Panc1 (cell line): ENCODE measurements at regions not wholly inside any gene's neighbourhood (a gene's known extent, or its start where the extent isn't known, plus 50 kb on each side); places are given as distances from the start of the nearest gene placed in this dataset.

ENCODE experiments used
- ATAC-seq: fragments of 200-7000 bp; cut with Tn5 transposase; 2 replicates; pipeline ENCODE4 v1.9.1; 2020; ENCODE audit warnings: mild to moderate bottlenecking, moderate library complexity
- BruUV-seq: library from RNA; stranded (reverse); fragments of 400-500 nt; replicated peaks from 2 replicates; lab custom pipeline; 2021; lab: Mats Ljungman, UMichigan
- CTCF ChIA-PET: fragments of 300-600 bp; sonication (Branson Sonifier 250); formaldehyde crosslinking; loops from one replicate; lab custom pipeline; 2022; ENCODE audit warnings: antibody characterized with exemption; lab: Charles Lee
- POLR2A ChIA-PET: fragments of 300-600 bp; sonication (Branson Sonifier 250); formaldehyde crosslinking; loops from one replicate; lab custom pipeline; 2022; ENCODE audit warnings: antibody characterized with exemption; lab: Charles Lee
- DNase-seq: peaks from one replicate; pipeline ENCODE4 v3.0.0-alpha.2; 2010; ENCODE audit warnings: low read depth, low spot score
- H3K27ac ChIP-seq: 2 replicates; pipeline ENCODE4 v1.5.1; 2011; ENCODE audit warnings: mild to moderate bottlenecking, low read length, inconsistent platforms
- H3K27me3 ChIP-seq: fragments of 200-500 bp; sonication (Bioruptor generic); 2 replicates; pipeline ENCODE4 v1.6.0; 2014; ENCODE audit warnings: low read length, inconsistent platforms; ENCODE audit not compliant: control insufficient read depth, insufficient read depth
- H3K36me3 ChIP-seq: fragments of 200-500 bp; sonication (Bioruptor generic); 2 replicates; pipeline ENCODE4 v1.5.1; 2014; ENCODE audit warnings: inconsistent platforms, mild to moderate bottlenecking, low read length, moderate library complexity; ENCODE audit not compliant: control insufficient read depth, insufficient read depth
- H3K4me1 ChIP-seq: 2 replicates; pipeline ENCODE4 v1.5.1; 2011; ENCODE audit warnings: inconsistent platforms, mild to moderate bottlenecking, low read length, moderate library complexity; ENCODE audit not compliant: control insufficient read depth, insufficient read depth
- H3K4me3 ChIP-seq, 2 experiments: 2 replicates each; pipeline ENCODE4 v1.5.1; 2011 to 2012; ENCODE audit warnings: low read depth in 2 of 2, low read length in 2 of 2, mild to moderate bottlenecking in 2 of 2, inconsistent platforms in 1 of 2, moderate library complexity in 1 of 2
- H3K9me3 ChIP-seq: fragments of 200-500 bp; sonication (Bioruptor generic); 2 replicates; pipeline ENCODE4 v1.5.1; 2014; ENCODE audit warnings: low read depth, mild to moderate bottlenecking, inconsistent platforms, low read length, moderate library complexity; ENCODE audit not compliant: control insufficient read depth, insufficient read depth
- CTCF ChIP-seq: fragments of 450-650 bp; IDR thresholded peaks from 2 replicates; pipeline ENCODE4 v1.5.1; 2017; ENCODE audit warnings: mild to moderate bottlenecking
- POLR2AphosphoS5 ChIP-seq: IDR thresholded peaks from 2 replicates; pipeline ENCODE4 v1.6.1; 2012; ENCODE audit warnings: mild to moderate bottlenecking, low read depth, low read length, moderate library complexity
- REST ChIP-seq, 2 experiments: IDR thresholded peaks; 2 replicates each; pipeline ENCODE4 v1.6.1; 2011 to 2012; ENCODE audit warnings: low read depth in 2 of 2, control low read depth in 1 of 2, low read length in 1 of 2, mild to moderate bottlenecking in 1 of 2, moderate library complexity in 1 of 2; ENCODE audit not compliant: insufficient read depth in 1 of 2
- SIN3A ChIP-seq: IDR thresholded peaks from 2 replicates; pipeline ENCODE4 v1.6.1; 2012; ENCODE audit warnings: low read depth, mild to moderate bottlenecking, low read length, moderate library complexity, borderline replicate concordance; ENCODE audit not compliant: insufficient read depth
- TCF7L2 ChIP-seq: IDR thresholded peaks from 2 replicates; pipeline ENCODE4 v1.6.1; 2011; ENCODE audit warnings: mild to moderate bottlenecking, low read depth, low read length, inconsistent platforms
- in situ Hi-C: cut with HindIII; loops from 2 replicates; pipeline ENCODE4 v1.10.0; 2016; ENCODE audit warnings: low sequenced_read_pairs, low pct_unique_long_range_greater_than_20kb
- intact Hi-C: fragments of 100-400 bp; cut with micrococcal nuclease; formaldehyde crosslinking; loops from one replicate; pipeline ENCODE4 v1.10.0; 2022; ENCODE audit not compliant: unreplicated experiment

GRCh38 chr6:168250250-168250649 lies 69.3 kb downstream of the DACT2 start:
- TF ChIP-seq CTCF (no peak), REST (IDR thresholded peaks at IDR 0.05; ENCODE audit: insufficient read depth in 1 of 2, low read depth in 2 of 2, low read length in 1 of 2) (no peak), TCF7L2 (no peak), SIN3A (no peak), POLR2AphosphoS5 (no peak)
- H3K4me1 ChIP-seq, result peaks cover 21% of the 10 kb centered on the region
- in situ Hi-C loops (no loop called here), intact Hi-C loops (no loop called here)
- DNase-seq (no peak), ATAC-seq (no peak)
- H3K36me3 ChIP-seq, result no peaks in the 10 kb centered on the region
- peaks cover 7% of the 10 kb centered on the region for H3K27me3 ChIP-seq
- no peak overlapping the region for H3K4me3 ChIP-seq
- no peak overlapping the region for H3K27ac ChIP-seq
- no TSS peak for BruUV-seq
- ChIA-PET POLR2A (no interaction called here), CTCF (no interaction called here)
- no peaks in the 10 kb centered on the region for H3K9me3 ChIP-seq

- Histone ChIP-seq H3K9me3 (no peaks in the 10 kb centered on the region), H3K4me3 (no peak overlapping the region), H3K27me3 (peaks cover 10% of the 10 kb centered on the region), H3K36me3 (no peaks in the 10 kb centered on the region), H3K27ac (no peak overlapping the region), H3K4me1 (peaks cover 21% of the 10 kb centered on the region)
- no TSS peak for BruUV-seq
- ChIA-PET POLR2A (no interaction called here), CTCF (no interaction called here)
- no peak for DNase-seq
- TF ChIP-seq REST (IDR thresholded peaks at IDR 0.05; ENCODE audit: insufficient read depth in 1 of 2, low read depth in 2 of 2, low read length in 1 of 2) (no peak), POLR2AphosphoS5 (no peak), TCF7L2 (no peak), CTCF (no peak), SIN3A (no peak)
- intact Hi-C loops (no loop called here), in situ Hi-C loops (no loop called here)
- ATAC-seq, result no peak
Observed at GRCh38 chr6:168249746-168250145, 69.8 kb downstream of the DACT2 start.
